AG04449 (cell line): ENCODE measurements at regions not wholly inside any gene's neighbourhood (a gene's known extent, or its start where the extent isn't known, plus 50 kb on each side); places are given as distances from the start of the nearest gene placed in this dataset.

Experiments
- CTCF ChIA-PET: fragments of 350-600 bp; formaldehyde crosslinking; extraction: SDS; loops from one replicate; lab custom pipeline; 2021; ENCODE audit warnings: antibody characterized with exemption; lab: Yijun Ruan, JAX
- POLR2A ChIA-PET: fragments of 400-600, 350-600 bp; formaldehyde crosslinking; extraction: SDS; loops from one replicate; lab custom pipeline; 2020; ENCODE audit warnings: antibody characterized with exemption, inconsistent platforms; lab: Yijun Ruan, JAX
- DNase-seq: peaks from one replicate; pipeline ENCODE4 v3.0.0-alpha.2; 2010; ENCODE audit warnings: low read depth, low spot score
- H3K4me3 ChIP-seq: 2 replicates; pipeline ENCODE4 v1.5.1; 2011; ENCODE audit warnings: low read depth, mild to moderate bottlenecking, control low read depth, low read length
- TF ChIP-seq, protein P1 (sequence below): IDR thresholded peaks from one replicate; pipeline ENCODE4 v1.5.1; 2011; ENCODE audit warnings: mild to moderate bottlenecking, moderate library complexity, low read length, control low read depth, inconsistent platforms; ENCODE audit not compliant: insufficient read depth; ENCODE audit errors: missing control alignments

- no peak for DNase-seq
- H3K4me3 ChIP-seq: no peak overlapping the region
- ChIA-PET CTCF (no interaction called here), POLR2A (no interaction called here)
- TF ChIP-seq, protein P1, sequence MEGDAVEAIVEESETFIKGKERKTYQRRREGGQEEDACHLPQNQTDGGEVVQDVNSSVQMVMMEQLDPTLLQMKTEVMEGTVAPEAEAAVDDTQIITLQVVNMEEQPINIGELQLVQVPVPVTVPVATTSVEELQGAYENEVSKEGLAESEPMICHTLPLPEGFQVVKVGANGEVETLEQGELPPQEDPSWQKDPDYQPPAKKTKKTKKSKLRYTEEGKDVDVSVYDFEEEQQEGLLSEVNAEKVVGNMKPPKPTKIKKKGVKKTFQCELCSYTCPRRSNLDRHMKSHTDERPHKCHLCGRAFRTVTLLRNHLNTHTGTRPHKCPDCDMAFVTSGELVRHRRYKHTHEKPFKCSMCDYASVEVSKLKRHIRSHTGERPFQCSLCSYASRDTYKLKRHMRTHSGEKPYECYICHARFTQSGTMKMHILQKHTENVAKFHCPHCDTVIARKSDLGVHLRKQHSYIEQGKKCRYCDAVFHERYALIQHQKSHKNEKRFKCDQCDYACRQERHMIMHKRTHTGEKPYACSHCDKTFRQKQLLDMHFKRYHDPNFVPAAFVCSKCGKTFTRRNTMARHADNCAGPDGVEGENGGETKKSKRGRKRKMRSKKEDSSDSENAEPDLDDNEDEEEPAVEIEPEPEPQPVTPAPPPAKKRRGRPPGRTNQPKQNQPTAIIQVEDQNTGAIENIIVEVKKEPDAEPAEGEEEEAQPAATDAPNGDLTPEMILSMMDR: no peak
These were observed 451.5 kb upstream of the SLC10A2 start for GRCh38 chr13:103517768-103518102.

GRCh38 chr13:103517066-103517767 is 451.0 kb upstream of the SLC10A2 start:
- POLR2A ChIA-PET: no interaction called here
- TF ChIP-seq, protein P1: no peak
- no peak overlapping the region for H3K4me3 ChIP-seq
- no peak for DNase-seq
- CTCF ChIA-PET: no interaction called here

DNA sequence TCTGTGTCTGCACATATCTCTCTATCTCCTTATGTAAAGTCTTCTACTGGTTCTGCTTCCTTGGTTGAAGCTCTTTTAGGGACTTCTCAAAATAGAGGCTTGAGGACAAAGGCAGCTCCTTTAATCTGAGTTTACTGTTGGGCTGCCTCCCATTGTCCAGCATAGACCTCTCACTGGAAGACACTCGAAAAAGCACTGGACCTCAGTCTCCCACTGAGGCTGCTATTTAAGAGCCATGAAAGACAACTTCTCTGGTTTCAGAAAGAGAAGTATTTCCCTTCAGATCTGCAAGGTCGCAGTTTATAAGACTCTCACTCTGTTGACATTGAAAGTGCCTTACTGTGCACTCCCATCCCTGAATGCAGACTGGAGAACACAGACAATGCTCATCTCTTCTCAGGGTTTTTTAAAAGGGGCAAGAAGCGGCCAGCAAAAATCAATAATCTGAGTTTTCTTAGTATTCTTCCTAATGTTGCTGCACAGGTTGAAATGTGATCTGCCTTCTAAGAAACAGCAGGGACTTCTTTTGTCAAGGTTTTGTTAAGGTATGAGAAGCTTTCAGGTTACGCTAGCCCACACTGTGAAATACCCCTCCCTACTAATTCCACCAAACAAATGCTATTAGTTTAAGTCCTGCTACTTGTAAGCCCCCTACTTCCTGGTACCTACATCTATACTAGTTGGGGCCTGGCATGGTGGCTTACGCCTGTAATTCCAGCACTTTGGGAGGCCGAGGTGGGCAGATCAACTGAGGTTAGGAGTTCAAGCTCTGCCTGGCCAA is 450.0 kb upstream of the SLC10A2 start:
- DNase-seq: no peak
- ChIA-PET CTCF (no interaction called here), POLR2A (no interaction called here)
- H3K4me3 ChIP-seq: no peak overlapping the region
- TF ChIP-seq, protein P1: no peak

GRCh38 chr13:103515410-103515809 is 449.2 kb upstream of the SLC10A2 start:
- ChIA-PET POLR2A (no interaction called here), CTCF (no interaction called here)
- TF ChIP-seq, protein P1: no peak
- DNase-seq: no peak
- no peak overlapping the region for H3K4me3 ChIP-seq

DNA sequence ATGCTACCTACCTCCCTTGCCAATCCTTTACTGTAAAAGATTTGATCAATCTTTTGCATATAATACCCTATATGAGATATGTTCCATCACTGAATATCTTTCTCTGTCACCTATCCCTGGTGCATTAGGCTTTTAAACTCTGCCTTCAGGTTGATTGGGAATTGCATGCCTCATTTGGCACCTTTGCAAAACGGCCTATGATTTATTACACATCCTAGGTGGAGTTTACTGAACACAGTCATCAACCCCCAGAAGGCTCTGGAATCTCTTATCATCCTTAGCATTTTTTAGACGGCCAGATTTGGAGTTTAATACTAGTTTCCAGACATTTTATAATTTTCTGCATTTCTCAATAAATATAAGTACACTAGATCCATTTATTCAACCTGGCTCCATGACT is 448.4 kb upstream of the SLC10A2 start:
- CTCF ChIA-PET: no interaction called here
- POLR2A ChIA-PET: no interaction called here
- TF ChIP-seq, protein P1: no peak
- no peak overlapping the region for H3K4me3 ChIP-seq
- no peak for DNase-seq

DNA sequence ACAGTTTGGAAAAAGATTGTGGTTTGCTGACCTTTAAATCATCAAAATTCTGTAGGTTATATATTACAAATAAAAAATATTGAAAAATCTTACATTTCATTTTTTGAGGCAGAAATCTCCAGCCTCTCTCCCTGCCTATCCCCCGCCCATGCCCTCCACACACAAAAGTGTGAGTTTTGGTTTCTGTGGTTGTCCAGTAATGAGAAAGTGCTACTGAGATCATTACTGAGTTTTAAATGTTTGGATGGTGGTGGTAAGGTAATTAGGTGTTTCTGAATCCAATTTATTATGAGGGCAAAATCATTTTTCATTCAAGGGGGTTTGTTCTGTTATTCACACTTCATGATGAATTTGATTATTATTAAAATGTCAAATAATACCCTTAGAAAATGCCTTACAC is 448.0 kb upstream of the SLC10A2 start:
- no peak for DNase-seq
- CTCF ChIA-PET: no interaction called here

More for the DNA sequence above, 448.0 kb upstream of the SLC10A2 start:
- TF ChIP-seq, protein P1: no peak
- POLR2A ChIA-PET: no interaction called here
- H3K4me3 ChIP-seq: no peak overlapping the region
